ENCODE measurements at regions not wholly inside any gene's neighbourhood (a gene's known extent, or its start where the extent isn't known, plus 50 kb on each side); places are given as distances from the start of the nearest gene placed in this dataset.

DNA sequence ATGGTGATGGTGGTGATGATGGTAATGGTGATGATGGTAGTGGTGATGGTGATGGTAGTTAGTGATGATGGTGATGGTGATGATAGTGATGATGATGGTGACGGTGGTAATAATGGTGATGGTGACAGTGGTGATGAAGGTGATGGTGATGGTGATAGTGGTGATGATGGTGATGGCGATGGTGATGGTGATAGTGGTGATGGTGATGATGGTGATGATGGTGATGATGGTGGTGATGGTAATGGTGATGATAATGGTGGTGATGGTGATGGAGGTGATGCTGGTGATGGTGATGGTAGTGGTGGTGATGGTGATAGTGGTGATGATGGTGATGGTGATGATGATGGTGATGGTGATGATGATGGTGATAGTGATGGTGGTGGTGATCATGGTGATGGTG lies 148.7 kb upstream of the TNRC6C start:
- no peak for DNase-seq

DNA sequence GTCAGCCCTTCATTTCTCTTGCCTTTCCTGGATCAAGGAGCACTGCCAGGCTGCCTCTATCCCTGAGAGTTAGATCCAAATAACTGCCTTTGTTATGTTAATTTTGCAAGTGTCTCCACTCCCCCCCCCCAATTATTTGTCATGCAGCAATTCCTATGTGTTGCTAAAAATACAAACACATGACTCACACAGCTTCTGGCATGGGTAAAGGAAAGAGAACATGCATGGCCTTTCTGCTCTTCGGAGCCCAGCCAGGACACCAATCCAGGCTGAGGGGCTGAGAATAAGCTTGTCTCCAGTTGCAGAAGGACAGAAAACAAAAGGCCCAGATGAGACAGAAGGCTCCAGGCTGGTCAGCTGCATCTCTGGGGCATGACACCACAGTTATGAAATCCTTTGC lies 148.0 kb upstream of the TNRC6C start:
- DNase-seq: no peak

DNA sequence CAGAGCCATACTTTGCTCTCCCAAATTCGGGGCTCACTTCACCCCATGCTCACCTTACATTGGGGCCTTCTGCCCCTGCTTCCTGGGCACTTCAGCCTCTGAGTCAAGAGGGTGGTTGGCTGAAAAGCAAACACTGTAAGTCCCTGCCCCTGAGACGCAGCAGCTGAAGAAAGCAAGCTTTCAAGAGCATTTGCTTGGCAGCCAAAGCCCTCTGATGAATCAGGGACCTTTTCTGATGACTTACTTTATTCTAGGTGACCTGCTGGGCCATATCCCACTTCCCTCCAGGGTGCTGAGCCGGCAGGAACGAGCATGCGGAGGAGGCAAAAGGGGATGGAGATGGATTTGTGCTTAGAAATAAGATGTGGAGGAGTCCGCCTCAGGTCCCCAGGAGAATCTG lies 147.0 kb upstream of the TNRC6C start:
- no peak for DNase-seq

DNA sequence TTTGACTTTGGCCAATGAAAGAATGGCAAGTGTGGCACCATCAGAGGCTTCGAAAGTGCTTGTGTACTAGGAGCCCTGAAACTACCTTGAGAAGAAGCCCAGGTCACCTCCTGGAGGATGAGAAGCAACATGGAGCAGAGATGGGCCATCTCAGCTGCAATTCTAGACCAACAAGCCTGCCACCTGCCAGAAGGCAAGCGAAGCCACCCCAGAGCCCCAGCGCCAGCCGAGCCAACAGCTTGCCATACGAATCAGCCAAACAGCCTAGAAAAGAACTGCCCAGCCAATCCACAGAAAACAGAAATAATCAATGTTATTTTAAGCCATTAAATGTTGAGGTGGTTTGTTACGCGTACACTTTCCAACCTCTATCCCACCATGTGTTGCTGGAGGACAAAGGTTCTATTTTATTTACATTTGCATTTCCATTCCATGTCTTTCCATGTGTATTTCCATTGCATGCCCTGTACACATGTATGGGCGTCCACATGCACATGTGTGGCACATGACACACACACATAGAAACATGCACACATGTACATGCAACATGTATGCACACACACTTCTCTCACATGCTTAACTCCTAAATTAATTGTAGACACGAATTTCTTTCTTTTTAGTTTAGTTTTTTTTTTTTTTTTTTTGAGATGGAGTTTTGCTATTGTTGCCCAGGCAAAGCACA lies 144.3 kb upstream of the TNRC6C start:
- DNase-seq: no peak

DNA sequence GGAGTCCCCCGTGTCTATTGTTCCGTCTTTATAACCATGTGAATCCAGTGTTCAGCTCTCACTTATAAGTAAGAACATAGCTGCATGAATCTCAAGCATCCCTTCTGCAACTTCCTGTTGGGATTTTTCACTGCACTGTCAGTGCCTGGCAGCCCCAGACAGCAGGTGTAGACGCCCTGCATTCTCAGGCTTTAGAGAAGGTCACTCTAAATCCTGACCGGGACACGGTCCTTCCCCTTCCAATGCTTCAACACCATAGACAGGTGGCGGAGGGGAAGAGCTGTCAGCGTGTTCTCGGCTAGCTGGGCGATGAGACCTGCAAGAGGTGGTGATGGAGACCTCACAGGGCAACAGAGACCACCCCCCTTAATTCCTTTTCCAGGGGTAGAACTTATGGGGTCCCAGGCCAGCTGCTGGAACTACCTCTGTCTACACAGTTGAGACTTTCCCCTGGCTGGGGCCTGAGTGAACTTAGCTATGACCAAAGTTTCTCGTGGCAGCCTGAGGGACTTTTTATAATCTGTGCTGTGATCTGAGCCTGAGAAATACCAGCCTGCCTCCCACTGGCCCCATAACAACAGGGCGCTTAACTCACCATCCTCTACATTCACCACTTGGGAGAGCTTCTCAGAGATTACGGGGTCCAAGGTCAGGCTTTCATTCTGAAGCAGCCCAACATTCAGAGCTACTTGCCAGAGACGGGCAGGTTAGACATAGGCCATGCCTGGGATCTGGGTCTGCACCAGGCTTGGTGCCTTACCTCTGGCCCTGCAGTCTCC lies 143.2 kb upstream of the TNRC6C start:
- no peak for DNase-seq

DNA sequence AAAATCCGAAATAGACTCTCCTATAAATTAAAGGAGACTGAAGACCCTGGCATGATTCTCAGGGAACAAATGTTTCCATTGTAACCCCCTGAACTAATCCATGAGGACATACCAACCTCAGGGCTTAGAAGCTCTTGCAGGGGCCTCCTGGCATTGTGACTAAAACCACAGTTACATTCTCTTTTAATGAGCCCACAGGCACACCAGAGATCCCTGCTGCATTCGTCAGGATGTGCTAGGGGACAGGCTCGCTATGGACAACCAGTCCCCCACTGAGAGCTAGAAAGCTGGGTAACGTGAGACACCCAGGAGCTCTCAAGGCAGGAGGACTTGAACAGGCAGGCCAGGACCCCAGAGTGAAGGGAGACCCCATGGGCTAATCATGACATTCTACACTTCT lies 140.6 kb upstream of the TNRC6C start:
- DNase-seq: no peak

DNA sequence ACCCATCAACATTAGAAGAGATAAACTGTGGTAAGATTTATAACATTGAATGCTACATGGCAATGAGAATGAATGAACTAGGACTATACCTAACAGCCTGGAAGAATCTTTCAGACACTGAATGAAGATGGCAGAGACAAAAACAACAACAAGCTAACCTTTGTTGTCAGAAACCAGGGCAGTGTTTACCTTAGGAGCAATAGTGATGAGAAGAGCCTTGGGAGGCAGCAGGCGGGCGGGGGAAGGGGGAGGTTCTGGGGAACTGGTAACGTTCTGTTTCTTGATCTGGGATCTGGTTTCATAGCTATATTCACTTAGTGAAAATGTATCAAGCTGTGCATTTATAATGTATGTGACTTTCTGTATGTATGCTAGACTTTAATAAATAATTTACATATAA lies 139.0 kb upstream of the TNRC6C start:
- DNase-seq: no peak

DNA sequence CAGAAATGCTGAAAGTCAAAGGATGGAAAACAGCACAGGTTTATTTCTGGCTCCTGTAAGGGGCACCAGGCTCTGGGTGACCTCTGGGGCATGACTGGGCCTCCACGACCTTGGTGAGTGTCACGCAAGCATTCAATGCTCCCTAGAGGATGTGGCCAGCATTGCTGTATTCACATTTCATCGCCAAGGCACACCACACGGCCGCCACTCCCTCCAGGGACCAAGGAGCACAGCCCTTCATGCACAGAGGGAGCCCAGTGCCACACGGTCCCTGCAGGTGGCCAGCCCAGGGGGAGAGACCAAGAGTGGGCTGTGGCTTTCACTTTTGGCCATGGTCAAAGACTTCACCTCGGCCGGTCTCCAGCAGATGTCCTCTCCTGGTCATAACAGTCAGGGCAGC lies 137.4 kb upstream of the TNRC6C start:
- no peak for DNase-seq

DNA sequence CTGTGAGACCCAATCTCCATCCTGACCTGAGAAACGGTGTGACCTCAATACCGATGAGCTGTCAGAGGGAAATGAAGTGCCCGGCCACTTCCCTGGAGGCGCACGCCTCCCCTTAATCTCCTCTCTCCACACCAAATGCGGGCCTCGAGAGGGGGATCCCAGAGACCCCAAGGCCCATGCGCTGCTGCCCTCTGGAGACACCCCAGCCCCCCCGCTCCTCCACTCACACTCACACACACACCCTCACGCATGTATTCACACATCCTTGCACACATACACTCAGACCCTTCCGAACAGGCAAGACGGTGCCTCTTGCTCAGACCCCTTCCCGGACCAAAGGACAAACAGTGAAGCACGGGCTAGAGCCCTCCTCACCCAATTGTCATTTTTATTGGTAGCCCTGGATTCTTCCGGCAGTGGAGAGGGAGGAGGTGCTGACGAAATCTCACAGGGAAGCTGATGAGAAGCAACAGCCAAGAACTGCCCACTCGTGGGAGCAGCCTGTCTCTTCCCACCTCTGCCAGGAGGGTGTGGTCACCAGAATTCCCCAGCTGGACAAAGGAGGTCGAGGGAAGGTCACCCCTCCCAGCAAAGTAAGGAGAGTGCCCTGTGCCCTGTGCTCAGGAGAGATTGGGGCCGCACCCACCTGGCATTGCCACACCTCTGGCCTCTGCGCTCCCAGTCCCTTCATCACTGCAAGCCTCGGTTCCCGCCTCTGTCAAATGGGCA lies 136.0 kb upstream of the TNRC6C start:
- no peak for DNase-seq

DNA sequence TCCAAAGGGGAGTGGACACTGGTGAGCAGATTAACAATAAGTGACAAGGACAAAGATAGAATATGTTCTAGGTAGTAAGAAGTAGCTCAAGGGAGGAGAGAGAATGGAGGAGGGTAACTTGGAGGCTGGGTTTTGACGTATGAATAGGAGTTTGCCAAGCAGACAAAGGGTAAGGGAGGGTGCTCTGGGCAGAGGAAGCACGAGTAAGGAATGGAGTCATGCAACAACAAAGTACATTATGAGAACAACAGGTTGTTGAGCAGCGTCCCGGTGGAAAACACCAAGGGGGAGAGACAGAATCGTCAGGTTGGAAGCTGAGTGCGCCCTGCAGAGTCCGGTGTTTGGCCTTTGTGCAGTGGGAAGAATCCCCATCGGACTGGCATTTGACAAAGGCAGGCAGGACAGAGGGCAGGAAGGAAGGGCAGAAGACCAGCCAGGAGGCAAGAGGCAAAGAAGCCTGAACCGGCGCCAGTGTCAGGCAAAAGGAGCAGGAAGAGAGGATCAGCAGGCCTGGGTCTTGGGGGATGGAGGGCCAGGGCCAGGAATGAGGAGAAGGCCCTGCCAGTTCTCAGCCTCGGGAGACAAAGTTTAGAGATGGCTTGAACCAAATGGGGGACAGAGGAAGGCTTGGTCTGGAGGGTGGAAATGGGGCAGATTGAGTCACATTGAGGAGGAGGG lies 134.3 kb upstream of the TNRC6C start:
- DNase-seq: no peak

DNA sequence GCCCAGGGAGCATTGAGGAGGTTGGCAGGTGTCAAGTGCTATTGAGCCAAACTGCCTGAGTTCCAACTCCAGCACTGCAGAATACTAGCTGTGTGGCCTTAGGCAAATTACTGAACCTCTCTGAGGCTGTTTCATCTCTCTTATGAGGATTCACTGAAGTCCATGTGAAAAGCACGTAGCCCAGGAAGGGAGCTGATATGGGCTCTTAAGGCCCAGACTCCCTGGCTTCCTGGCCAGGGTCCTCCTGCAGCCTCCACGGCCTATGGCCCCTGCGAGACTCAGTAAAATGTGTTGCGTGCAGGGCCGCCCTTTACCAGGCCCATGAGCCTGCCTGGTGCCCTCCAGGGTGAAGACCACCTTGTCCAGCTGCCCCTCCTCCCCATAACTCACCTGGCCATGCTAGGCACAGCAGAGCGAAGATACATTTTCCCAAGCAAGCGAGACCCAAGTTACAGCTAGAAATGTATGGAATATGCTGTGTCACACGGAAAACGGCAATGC lies 133.7 kb upstream of the TNRC6C start:
- no peak for DNase-seq

DNA sequence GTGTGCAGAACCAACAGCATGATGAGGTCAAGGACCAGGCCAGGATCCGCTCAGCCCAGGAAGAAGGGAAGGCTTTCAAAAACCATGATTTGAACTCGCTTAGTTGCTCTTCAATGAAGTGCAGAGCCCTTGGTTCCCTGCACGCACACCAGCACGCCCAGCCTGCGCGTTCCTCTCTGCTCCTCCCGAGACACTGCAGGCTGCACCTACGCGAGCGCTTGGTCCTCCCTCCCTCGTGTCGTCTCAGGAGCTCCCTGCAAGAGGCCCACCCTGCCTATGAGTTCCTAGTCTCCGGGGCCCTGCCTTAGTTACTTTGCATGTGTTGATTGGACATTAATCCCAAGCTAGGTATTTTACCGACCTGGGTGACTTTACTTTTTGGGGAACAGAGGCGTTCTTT lies 132.9 kb upstream of the TNRC6C start:
- no peak for DNase-seq

DNA sequence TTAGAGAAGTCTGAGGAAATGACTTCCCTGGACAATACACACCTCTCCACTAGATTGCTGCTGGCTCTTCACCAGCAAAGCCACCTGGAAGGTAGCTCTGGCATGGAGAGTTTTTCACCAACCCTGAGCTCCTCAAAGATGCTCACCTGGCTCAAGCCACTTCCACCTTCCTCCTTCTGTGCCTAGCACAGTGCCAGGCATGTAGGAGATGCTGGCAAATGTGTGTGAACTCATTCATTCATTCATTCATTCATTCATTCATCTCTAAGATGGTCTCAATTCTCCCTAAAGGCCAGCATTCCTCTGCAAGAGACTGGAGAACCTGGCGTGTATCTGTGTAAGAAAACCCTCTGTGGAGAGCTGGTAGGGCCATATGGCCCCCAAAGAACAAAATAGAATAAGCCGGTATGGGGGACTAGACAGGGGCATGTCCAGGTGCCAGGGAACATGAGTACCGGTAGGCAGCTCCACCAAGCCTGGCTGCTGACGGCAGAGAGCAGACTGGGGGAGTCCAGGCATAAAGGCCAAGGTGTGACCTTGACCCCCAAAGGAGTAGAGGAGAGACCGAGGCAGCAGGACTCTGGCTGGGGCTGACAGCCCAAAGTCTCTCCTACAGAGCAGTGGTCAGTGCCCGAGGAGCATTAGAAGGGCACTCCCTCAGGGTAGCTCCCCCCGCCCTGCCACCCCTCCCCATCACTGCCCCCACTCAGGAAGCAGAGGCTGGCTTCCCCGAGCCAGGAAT lies 132.2 kb upstream of the TNRC6C start:
- no peak for DNase-seq

DNA sequence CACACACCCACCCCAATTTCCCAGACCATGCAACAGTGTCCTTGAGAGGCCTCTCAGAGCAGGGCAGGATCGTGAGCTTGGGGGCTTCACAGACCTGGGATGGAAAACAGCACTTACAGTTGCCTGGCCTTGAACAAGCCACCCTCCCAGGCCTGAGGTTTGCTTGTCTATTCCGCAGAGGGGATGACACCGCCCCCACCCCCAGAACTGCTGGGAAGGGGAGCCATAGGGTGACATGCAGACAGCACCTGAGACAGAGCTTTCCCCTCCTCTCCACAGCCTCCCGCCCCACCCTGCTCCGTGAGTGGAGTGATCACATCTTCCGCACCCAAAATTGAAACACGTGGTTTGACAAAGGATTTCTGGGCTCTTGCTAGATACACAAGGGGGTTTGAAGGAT lies 131.5 kb upstream of the TNRC6C start:
- no peak for DNase-seq

DNA sequence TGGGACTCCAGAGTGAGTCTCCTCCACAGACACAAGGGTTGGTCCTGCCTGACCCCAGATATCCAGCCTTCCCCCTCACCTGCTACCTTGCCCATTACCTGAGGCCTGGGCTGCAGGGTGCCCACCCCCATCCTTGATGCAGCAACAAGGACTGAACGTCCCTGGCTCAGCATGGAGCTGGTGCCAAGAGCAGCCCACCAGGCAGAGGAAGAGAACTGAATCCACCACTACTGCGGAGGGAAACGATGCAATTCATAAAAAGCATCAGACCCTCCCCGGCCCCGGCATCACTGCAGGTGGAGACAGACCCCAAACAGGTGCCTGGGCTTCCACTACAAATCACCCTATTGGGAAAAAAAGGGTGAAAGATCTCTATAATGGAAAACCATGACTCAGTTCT lies 131.0 kb upstream of the TNRC6C start:
- DNase-seq: no peak

DNA sequence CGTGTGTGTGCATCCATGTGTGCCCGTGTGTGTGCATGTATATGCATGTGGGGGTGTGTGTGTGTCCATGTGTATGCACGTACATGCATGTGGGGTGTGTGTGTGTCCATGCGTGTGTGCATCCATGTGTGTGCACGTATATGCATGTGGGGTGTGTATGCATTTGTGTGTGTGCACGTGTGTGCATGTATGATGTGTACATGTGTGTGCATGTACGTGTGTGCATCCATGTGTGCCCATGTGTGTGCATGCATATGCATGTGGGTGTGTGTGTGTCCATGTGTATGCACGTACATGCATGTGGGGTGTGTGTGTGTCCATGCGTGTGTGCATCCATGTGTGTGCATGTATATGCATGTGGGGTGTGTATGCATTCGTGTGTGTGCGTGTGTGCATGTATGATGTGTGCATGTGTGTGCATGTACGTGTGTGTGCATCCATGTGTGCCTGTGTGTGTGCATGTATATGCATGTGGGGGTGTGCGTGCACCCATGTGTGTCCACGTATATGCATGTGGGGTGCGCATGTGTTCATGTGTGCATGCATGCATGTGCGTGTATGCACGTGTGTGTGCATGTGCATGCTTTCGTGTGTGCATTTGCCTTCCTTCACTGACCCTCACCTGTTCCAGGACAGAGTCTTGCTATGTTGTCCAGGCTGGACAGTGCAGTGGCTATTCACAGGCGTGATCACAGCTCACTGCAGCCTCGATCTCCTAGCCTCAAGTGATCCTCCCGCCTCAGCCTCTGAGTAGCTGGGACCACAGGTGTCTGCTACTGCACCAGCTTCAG lies 129.6 kb upstream of the TNRC6C start:
- no peak for DNase-seq

DNA sequence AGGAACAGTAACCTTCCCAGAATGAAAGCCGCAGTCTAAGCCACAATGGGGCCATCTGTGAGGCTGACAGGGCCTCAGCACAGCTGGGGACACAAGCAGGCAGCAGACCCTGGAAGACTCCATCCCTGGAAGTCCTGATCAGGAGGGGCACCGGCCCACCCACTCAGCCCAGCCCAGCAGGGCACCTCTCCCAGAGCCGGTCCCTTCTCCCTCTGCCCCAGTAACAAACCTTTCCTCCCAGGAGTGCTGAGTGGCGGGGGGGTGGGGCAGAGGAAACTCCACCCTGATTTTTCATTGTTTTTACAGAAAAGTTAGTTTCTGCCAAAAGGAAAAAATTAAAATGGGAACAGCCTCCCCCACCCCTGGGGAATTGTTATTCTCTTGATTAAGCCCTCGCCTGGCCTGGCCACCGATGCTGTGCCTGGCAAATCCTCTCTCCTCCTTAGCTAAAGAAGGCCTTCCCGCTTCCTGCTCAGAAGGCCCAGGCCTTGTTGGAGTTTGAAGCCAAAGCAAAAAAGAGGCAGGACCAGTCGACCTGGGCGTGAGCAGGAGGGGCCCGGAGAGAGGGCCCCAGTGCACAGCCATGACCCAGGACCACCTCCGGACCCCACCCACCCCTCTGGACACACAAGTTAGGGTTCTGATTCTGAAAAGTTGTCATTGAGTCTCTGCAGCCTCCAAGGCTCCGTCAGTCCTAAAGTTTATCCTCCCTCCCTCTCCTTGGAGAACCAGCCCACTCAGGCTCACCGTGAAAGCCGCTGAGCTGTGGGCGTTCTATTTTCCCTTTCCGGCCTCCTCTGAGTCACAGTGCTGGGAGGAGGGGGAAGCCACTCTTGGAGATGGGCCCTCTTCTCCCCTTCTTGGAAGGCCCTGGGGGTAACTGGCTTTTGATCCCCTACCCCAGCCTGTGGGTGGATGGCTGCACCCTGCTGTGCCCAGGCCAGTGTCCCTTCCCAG lies 128.4 kb upstream of the TNRC6C start:
- DNase-seq: no peak

DNA sequence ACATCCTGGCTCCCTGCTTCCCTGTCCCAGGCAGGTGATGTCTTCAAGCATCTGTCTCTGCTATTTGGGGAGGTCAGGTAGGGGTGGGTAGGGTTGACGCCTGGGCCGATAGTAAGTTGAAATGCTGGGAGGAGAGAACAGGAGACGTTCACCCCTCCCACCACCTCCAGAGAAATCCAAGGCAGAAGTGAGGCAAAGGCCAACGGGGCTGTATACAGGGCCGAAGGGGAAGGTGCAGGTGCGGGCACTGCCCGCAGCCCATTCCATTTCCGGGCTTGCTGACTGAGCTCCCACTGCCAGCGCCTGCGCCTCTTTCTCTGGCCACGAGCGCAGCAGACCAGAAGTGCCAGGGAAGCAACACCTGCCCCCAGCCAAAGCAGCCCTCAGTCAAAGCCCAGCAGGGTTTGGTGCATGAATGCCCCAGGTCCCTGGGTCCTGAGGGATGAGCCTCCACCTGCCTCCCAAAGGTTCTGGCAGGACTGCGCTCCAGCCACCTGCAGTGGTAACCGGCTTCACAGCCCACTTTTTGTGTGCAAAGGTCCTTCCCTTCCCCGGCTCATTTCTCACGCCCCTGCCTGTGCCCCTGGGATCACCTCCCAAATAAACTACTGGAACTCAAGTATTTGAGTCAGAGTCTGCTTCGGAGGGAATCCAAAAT lies 127.6 kb upstream of the TNRC6C start:
- no peak for DNase-seq

DNA sequence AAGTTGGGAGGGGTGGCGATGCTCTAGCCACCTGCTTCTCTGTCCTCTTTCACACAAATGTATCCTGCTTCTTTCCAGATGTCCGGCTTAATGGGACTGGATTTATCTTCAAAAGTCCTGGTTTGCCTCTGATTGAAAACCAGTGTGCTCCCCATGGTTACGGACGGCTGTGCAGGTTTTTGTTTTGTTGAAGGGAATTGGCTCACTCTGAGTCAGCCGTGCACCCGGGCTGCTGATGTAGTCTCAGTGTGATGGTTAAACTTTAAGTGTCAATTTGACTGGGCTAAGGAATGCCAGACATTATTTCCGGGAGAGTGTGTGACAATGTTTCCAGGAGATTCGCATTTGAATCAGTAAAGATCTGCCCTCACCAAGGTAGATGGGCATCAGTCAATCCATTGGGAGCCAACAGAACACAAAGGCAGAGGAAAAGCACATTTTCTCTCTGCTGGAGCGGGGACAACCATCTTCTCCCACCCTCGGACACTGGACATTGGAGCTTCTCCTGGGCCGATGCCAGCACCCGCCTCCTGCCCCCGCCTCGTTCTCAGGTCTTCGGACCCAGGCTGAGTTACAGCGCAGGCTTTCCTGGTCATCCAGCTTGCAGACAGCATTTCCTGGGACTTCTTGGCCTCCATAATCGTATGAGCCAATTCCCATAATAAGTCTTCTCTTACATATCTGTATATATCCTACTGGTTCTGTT lies 126.9 kb upstream of the TNRC6C start:
- DNase-seq: no peak
